DND-41 (cell line): ENCODE measurements at regions not wholly inside any gene's neighbourhood (a gene's known extent, or its start where the extent isn't known, plus 50 kb on each side); places are given as distances from the start of the nearest gene placed in this dataset.

ENCODE experiments used
- ATAC-seq: fragments of 200-7000 bp; cut with Tn5 transposase; 3 replicates; pipeline ENCODE4 v1.9.1; 2021; ENCODE audit warnings: low read depth; ENCODE audit not compliant: insufficient read depth
- DNase-seq: peaks from one replicate; pipeline ENCODE4 v3.0.0-alpha.2; 2020
- H2AFZ ChIP-seq: 2 replicates; pipeline ENCODE4 v1.6.0; 2012; ENCODE audit warnings: low read depth, low read length
- H3K27ac ChIP-seq: 2 replicates; pipeline ENCODE4 v1.5.1; 2012; ENCODE audit warnings: low read length, inconsistent platforms
- H3K27me3 ChIP-seq: fragments of 200-600 bp; sonication (generic); 2 replicates; pipeline ENCODE4 v1.6.0; 2012; ENCODE audit warnings: low read length, mild to moderate bottlenecking, inconsistent platforms; ENCODE audit not compliant: insufficient read depth, poor library complexity
- H3K36me3 ChIP-seq: 2 replicates; pipeline ENCODE4 v1.5.1; 2012; ENCODE audit warnings: low read length, inconsistent platforms; ENCODE audit not compliant: insufficient read depth
- H3K4me1 ChIP-seq: 2 replicates; pipeline ENCODE4 v1.5.1; 2012; ENCODE audit warnings: mild to moderate bottlenecking, low read length; ENCODE audit not compliant: insufficient read depth
- H3K4me2 ChIP-seq: 2 replicates; pipeline ENCODE4 v1.6.0; 2012; ENCODE audit warnings: mild to moderate bottlenecking, moderate library complexity, low read length, inconsistent platforms; ENCODE audit not compliant: insufficient read depth
- H3K4me3 ChIP-seq, 2 experiments: fragments of 200-600 bp in 1 of 2; shearing (Covaris generic) in 1 of 2; 2 replicates each; pipeline ENCODE4 v1.5.1; 2012 to 2016; ENCODE audit warnings: inconsistent platforms in 2 of 2, low read length in 2 of 2, mild to moderate bottlenecking in 2 of 2, low read depth in 1 of 2, moderate library complexity in 1 of 2
- H3K79me2 ChIP-seq: 2 replicates; pipeline ENCODE4 v1.6.0; 2012; ENCODE audit warnings: low read length, inconsistent platforms; ENCODE audit not compliant: insufficient read depth
- H3K9ac ChIP-seq: 2 replicates; pipeline ENCODE4 v1.6.0; 2012; ENCODE audit warnings: low read depth, mild to moderate bottlenecking, inconsistent platforms, low read length, moderate library complexity
- H3K9me3 ChIP-seq: 2 replicates; pipeline ENCODE4 v1.5.1; 2012; ENCODE audit warnings: low read length, moderate library complexity, mild to moderate bottlenecking, inconsistent platforms; ENCODE audit not compliant: insufficient read depth, severe bottlenecking
- H4K20me1 ChIP-seq: 2 replicates; pipeline ENCODE4 v1.6.0; 2012; ENCODE audit warnings: low read length; ENCODE audit not compliant: insufficient read depth
- EZH2 ChIP-seq: IDR thresholded peaks from 3 replicates; pipeline ENCODE4 v1.6.1; 2012; ENCODE audit warnings: borderline replicate concordance, low read depth, mild to moderate bottlenecking, moderate library complexity, low read length, inconsistent platforms; ENCODE audit not compliant: severe bottlenecking
- TF ChIP-seq, protein P1 (sequence below): IDR thresholded peaks from 2 replicates; pipeline ENCODE4 v1.5.1; 2012; ENCODE audit warnings: borderline replicate concordance, low read length, moderate library complexity, mild to moderate bottlenecking; ENCODE audit not compliant: poor library complexity, severe bottlenecking; ENCODE audit errors: extremely low read depth

DNA sequence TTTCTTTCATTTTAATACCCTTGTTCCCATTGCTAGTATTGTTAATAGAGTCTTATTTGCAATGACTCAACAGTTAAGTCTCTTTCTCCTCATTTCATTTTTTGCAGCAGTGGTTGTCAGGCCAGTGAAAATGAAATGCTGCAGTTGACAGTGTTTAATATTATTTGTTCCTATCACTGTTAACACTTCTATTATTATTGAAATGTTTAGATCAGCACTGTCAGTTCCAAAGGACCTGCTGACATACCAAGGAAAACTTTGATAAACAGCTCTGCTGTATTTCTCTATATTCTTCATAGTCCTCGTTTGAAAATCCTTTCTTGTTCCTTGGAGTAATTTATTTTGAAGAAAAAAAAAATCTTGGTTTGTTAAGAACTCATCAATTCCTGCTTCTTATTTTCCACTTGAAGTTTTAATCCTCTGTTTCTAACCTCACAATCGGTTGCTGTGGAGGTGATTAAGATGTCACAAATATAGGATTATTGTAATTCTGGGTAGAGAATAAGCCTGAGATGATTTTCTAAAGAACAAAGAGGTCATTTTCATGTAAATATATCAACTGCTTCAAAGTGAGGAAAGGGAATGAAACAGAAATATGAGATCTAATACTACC, 1065.9 kb upstream of the CITED2 start:
- Histone ChIP-seq H3K9ac (no peak overlapping the region), H3K79me2 (no peaks in the 10 kb centered on the region), H3K27ac (no peak overlapping the region), H2AFZ (no peak overlapping the region), H3K27me3 (no peaks in the 10 kb centered on the region), H3K4me1 (no peaks in the 10 kb centered on the region), H3K4me2 (no peak overlapping the region), H3K4me3 (no peak overlapping the region), H3K36me3 (no peaks in the 10 kb centered on the region), H4K20me1 (no peaks in the 10 kb centered on the region), H3K9me3 (no peaks in the 10 kb centered on the region)
- ATAC-seq, result no peak
- TF ChIP-seq, protein P1, sequence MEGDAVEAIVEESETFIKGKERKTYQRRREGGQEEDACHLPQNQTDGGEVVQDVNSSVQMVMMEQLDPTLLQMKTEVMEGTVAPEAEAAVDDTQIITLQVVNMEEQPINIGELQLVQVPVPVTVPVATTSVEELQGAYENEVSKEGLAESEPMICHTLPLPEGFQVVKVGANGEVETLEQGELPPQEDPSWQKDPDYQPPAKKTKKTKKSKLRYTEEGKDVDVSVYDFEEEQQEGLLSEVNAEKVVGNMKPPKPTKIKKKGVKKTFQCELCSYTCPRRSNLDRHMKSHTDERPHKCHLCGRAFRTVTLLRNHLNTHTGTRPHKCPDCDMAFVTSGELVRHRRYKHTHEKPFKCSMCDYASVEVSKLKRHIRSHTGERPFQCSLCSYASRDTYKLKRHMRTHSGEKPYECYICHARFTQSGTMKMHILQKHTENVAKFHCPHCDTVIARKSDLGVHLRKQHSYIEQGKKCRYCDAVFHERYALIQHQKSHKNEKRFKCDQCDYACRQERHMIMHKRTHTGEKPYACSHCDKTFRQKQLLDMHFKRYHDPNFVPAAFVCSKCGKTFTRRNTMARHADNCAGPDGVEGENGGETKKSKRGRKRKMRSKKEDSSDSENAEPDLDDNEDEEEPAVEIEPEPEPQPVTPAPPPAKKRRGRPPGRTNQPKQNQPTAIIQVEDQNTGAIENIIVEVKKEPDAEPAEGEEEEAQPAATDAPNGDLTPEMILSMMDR, result no peak
- DNase-seq, result no peak

DNA sequence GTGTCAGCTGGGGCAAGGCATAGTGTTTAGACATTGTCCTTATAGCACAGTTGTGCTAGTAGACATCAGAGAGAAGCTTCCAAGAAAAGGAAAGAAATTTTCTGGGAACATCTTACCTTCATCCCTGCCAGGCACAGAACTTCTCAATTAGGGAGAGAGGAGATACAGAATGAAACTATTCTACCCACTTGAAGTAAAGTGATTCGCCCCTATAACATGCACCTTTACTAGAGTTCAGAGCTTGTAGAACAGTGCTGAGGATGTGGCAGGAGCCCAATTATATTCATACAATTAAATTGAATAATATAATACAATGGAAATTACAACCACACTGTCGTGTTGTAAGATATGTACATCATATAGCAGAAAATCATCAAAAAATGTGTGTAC, 1063.9 kb upstream of the CITED2 start:
- ATAC-seq, result no peak
- no peaks in the 10 kb centered on the region for H4K20me1 ChIP-seq

DNA sequence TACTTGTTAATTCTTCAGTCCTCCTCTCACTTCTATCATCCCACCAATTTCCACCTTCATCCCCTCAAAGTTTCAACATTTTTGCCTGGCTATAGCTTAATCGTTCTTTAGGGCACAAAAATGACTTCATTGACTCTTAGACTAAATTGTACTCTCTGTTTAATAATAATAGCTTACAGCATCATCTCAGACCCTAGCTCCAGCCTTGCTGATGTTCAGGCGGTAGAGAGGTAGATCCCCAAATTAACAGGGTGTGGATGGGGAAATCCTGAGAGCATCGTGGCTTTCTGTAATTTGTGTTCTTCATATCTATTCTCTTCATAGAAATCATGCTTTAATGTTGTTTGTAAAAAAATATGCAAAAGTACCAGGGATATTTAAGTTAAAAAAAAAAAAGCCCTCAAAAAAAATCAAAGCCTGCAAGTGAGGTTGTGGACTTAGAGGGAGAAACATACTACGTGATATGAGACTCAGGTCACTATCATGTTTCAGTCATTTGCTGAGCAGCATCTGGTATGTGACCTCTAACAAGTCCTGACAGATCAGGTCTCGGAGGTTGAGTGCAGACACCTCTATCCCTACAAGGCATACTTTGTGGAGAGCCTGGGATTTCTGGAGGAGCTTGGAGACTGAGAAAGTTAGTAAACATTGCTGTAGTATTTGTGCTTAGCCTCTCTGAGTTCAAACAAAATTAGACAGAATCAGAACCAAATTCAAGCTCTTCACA, 1063.3 kb upstream of the CITED2 start:
- no peaks in the 10 kb centered on the region for H3K4me1 ChIP-seq
- ATAC-seq, result no peak
- H3K79me2 ChIP-seq, result no peaks in the 10 kb centered on the region
- H3K27ac ChIP-seq, result no peak overlapping the region
- H3K36me3 ChIP-seq, result no peaks in the 10 kb centered on the region
- no peak for DNase-seq
- no peak overlapping the region for H3K9ac ChIP-seq
- no peak for TF ChIP-seq EZH2
- TF ChIP-seq, protein P1, result no peak
- no peak overlapping the region for H3K4me3 ChIP-seq
- H3K4me2 ChIP-seq, result no peak overlapping the region
- no peak overlapping the region for H2AFZ ChIP-seq
- no peaks in the 10 kb centered on the region for H4K20me1 ChIP-seq
- no peaks in the 10 kb centered on the region for H3K27me3 ChIP-seq
- no peaks in the 10 kb centered on the region for H3K9me3 ChIP-seq

More for the DNA sequence above, 1063.9 kb upstream of the CITED2 start:
- DNase-seq, result no peak
- no peaks in the 10 kb centered on the region for H3K9me3 ChIP-seq
- H2AFZ ChIP-seq, result no peak overlapping the region
- H3K4me2 ChIP-seq, result no peak overlapping the region
- TF ChIP-seq, protein P1, result no peak
- TF ChIP-seq EZH2, result no peak
- H3K9ac ChIP-seq, result no peak overlapping the region
- no peaks in the 10 kb centered on the region for H3K27me3 ChIP-seq
- H3K4me3 ChIP-seq, result no peak overlapping the region
- no peaks in the 10 kb centered on the region for H3K36me3 ChIP-seq
- H3K4me1 ChIP-seq, result no peaks in the 10 kb centered on the region
- no peaks in the 10 kb centered on the region for H3K79me2 ChIP-seq
- H3K27ac ChIP-seq, result no peak overlapping the region
